ENCODE measurements at regions not wholly inside any gene's neighbourhood (a gene's known extent, or its start where the extent isn't known, plus 50 kb on each side); places are given as distances from the start of the nearest gene placed in this dataset.

GRCh38 chr16:59260892-59261291 is 526.8 kb upstream of the GOT2 start:
- in situ Hi-C loops (cut with HindIII; ENCODE audit: low sequenced_read_pairs) = no loop called here
- H3K4me3 ChIP-seq (ENCODE audit: low read depth, low read length) = no peak overlapping the region
- TF ChIP-seq CTCF (IDR thresholded peaks at IDR 0.05; ENCODE audit: low read depth, low read length, missing control alignments) = no peak
- no peak for DNase-seq (ENCODE audit: low read depth)

GRCh38 chr16:59259950-59260319 is 525.8 kb upstream of the GOT2 start:
- no peak overlapping the region for H3K4me3 ChIP-seq (ENCODE audit: low read depth, low read length)
- no peak for TF ChIP-seq CTCF (IDR thresholded peaks at IDR 0.05; ENCODE audit: low read depth, low read length, missing control alignments)
- no peak for DNase-seq (ENCODE audit: low read depth)
- in situ Hi-C loops (cut with HindIII; ENCODE audit: low sequenced_read_pairs) = no loop called here

GRCh38 chr16:59259074-59259949 is 525.2 kb upstream of the GOT2 start:
- in situ Hi-C loops (cut with HindIII; ENCODE audit: low sequenced_read_pairs) = no loop called here
- no peak overlapping the region for H3K4me3 ChIP-seq (ENCODE audit: low read depth, low read length)
- no peak for TF ChIP-seq CTCF (IDR thresholded peaks at IDR 0.05; ENCODE audit: low read depth, low read length, missing control alignments)
- no peak for DNase-seq (ENCODE audit: low read depth)

GRCh38 chr16:59252317-59252716 is 518.2 kb upstream of the GOT2 start:
- in situ Hi-C loops (cut with HindIII; ENCODE audit: low sequenced_read_pairs) = no loop called here
- no peak overlapping the region for H3K4me3 ChIP-seq (ENCODE audit: low read depth, low read length)
- no peak for TF ChIP-seq CTCF (IDR thresholded peaks at IDR 0.05; ENCODE audit: low read depth, low read length, missing control alignments)
- DNase-seq (ENCODE audit: low read depth) = no peak

- no peak for DNase-seq (ENCODE audit: low read depth)
- in situ Hi-C loops (cut with HindIII; ENCODE audit: low sequenced_read_pairs) = no loop called here
- no peak for TF ChIP-seq CTCF (IDR thresholded peaks at IDR 0.05; ENCODE audit: low read depth, low read length, missing control alignments)
- H3K4me3 ChIP-seq (ENCODE audit: low read depth, low read length) = no peak overlapping the region
These were observed 514.9 kb upstream of the GOT2 start for GRCh38 chr16:59249011-59249410.

- no peak for TF ChIP-seq CTCF (IDR thresholded peaks at IDR 0.05; ENCODE audit: low read depth, low read length, missing control alignments)
- in situ Hi-C loops (cut with HindIII; ENCODE audit: low sequenced_read_pairs) = no loop called here
- no peak overlapping the region for H3K4me3 ChIP-seq (ENCODE audit: low read depth, low read length)
- no peak for DNase-seq (ENCODE audit: low read depth)
These were observed 508.4 kb upstream of the GOT2 start for GRCh38 chr16:59242556-59242955.
